GM12878 (cell line): ENCODE measurements at regions not wholly inside any gene's neighbourhood (a gene's known extent, or its start where the extent isn't known, plus 50 kb on each side); places are given as distances from the start of the nearest gene placed in this dataset.

Experiments
- ATAC-seq: fragments of 200-7000 bp; cut with Tn5 transposase; 3 replicates; pipeline ENCODE4 v1.9.1; 2020; ENCODE audit warnings: mild to moderate bottlenecking, moderate library complexity
- BruUV-seq: library from RNA; stranded (reverse); fragments of 400-500 nt; replicated peaks from 2 replicates; lab custom pipeline; 2021; lab: Mats Ljungman, UMichigan
- CTCF ChIA-PET: fragments of 300-600 bp; sonication (Branson Sonifier 250); formaldehyde crosslinking; extraction: SDS; loops from one replicate; lab custom pipeline; 2021; ENCODE audit warnings: inconsistent platforms; lab: Yijun Ruan, JAX
- POLR2A ChIA-PET: fragments of 350-600 bp; formaldehyde crosslinking; extraction: SDS; loops from one replicate; lab custom pipeline; 2021; ENCODE audit warnings: inconsistent platforms; lab: Charles Lee
- RAD21 ChIA-PET: fragments of 300-600 bp; sonication (Branson Sonifier 250); formaldehyde crosslinking; loops from one replicate; lab custom pipeline; 2023; ENCODE audit warnings: antibody characterized with exemption; ENCODE audit not compliant: unreplicated experiment; lab: Charles Lee
- SMC1A ChIA-PET: fragments of 300-600 bp; sonication (Branson Sonifier 250); formaldehyde crosslinking; loops from one replicate; lab custom pipeline; 2023; ENCODE audit not compliant: unreplicated experiment, uncharacterized antibody; lab: Charles Lee
- DNase-seq: peaks from one replicate; pipeline ENCODE4 v3.0.0-alpha.2; 2011; ENCODE audit warnings: low read depth, low spot score
- FAIRE-seq: peaks from 3 replicates; lab custom pipeline; 2011; peaks lifted over from hg19 to GRCh38; lab: Jason Lieb, UNC
- H2AFZ ChIP-seq: 2 replicates; pipeline ENCODE4 v1.6.0; 2011; ENCODE audit warnings: low read depth, low read length, control low read depth; ENCODE audit not compliant: control insufficient read depth
- H3K27ac ChIP-seq: 2 replicates; pipeline ENCODE4 v1.5.1; 2011; ENCODE audit warnings: control low read depth; ENCODE audit not compliant: control insufficient read depth, insufficient read depth
- H3K27me3 ChIP-seq, 2 experiments: replicated peaks in 1 of 2; 2 replicates each; pipeline versions ENCODE4 v1.6.0 to v1.6.1; 2011; ENCODE audit warnings: low read length in 1 of 2; ENCODE audit not compliant: control insufficient read depth in 2 of 2, insufficient read depth in 2 of 2
- H3K36me3 ChIP-seq, 2 experiments: 2 replicates each; pipeline ENCODE4 v1.5.1; 2011; ENCODE audit warnings: low read length in 1 of 2; ENCODE audit not compliant: control insufficient read depth in 2 of 2, insufficient read depth in 2 of 2
- H3K4me1 ChIP-seq: 2 replicates; pipeline ENCODE4 v1.6.1; 2011; ENCODE audit warnings: mild to moderate bottlenecking, low read length, moderate library complexity, mixed read lengths; ENCODE audit not compliant: control insufficient read depth, insufficient read depth
- H3K4me2 ChIP-seq: 2 replicates; pipeline ENCODE4 v1.6.0; 2011; ENCODE audit warnings: control low read depth; ENCODE audit not compliant: control insufficient read depth, insufficient read depth
- H3K4me3 ChIP-seq: fragments of 200-600 bp; sonication (generic); 2 replicates; pipeline ENCODE4 v1.5.1; 2016
- H3K79me2 ChIP-seq: 2 replicates; pipeline ENCODE4 v1.6.0; 2011; ENCODE audit warnings: low read length; ENCODE audit not compliant: control insufficient read depth, insufficient read depth
- H3K9ac ChIP-seq: 2 replicates; pipeline ENCODE4 v1.8.0; 2011; ENCODE audit warnings: low read length, control low read depth, mixed read lengths; ENCODE audit not compliant: control insufficient read depth, insufficient read depth
- H3K9me3 ChIP-seq: replicated peaks from 3 replicates; pipeline ENCODE4 v1.5.1; 2011; ENCODE audit warnings: mild to moderate bottlenecking, low read length; ENCODE audit not compliant: control insufficient read depth, insufficient read depth
- H4K20me1 ChIP-seq: 2 replicates; pipeline ENCODE4 v1.6.0; 2011; ENCODE audit not compliant: control insufficient read depth, insufficient read depth
- CBFB ChIP-seq: IDR thresholded peaks from 2 replicates; pipeline ENCODE4 v1.6.1; 2016; ENCODE audit warnings: antibody characterized with exemption, low read depth
- CBX5 ChIP-seq: sonication (generic); IDR thresholded peaks from 2 replicates; pipeline ENCODE4 v1.6.1; 2016; ENCODE audit warnings: low read depth, moderate library complexity, mild to moderate bottlenecking, inconsistent platforms
- ELK1 ChIP-seq: IDR thresholded peaks from 2 replicates; pipeline ENCODE4 v1.6.1; 2012; ENCODE audit warnings: low read depth, low read length, improper control_type of control experiment
- KAT2A ChIP-seq: conservative IDR thresholded peaks from 2 replicates; pipeline ENCODE4 v1.6.1; 2011; ENCODE audit warnings: low read depth, low read length; ENCODE audit not compliant: control insufficient read depth
- MYB ChIP-seq: fragments of 150-350 bp; IDR thresholded peaks from 2 replicates; pipeline ENCODE4 v1.6.1; 2014; ENCODE audit warnings: mild to moderate bottlenecking, low read depth, low read length, borderline replicate concordance
- NBN ChIP-seq: fragments of 450-650 bp; IDR thresholded peaks from 2 replicates; pipeline ENCODE4 v1.6.1; 2016
- NRF1 ChIP-seq: conservative IDR thresholded peaks from 2 replicates; pipeline ENCODE4 v1.6.1; 2011; ENCODE audit warnings: mild to moderate bottlenecking, low read depth, low read length, improper control_type of control experiment
- RCOR1 ChIP-seq: conservative IDR thresholded peaks from 2 replicates; pipeline ENCODE4 v1.6.1; 2012; ENCODE audit warnings: low read depth, low read length, improper control_type of control experiment
- SKIL ChIP-seq: fragments of 450-650 bp; IDR thresholded peaks from 2 replicates; pipeline ENCODE4 v1.6.1; 2017; ENCODE audit warnings: mild to moderate bottlenecking, low read depth, inconsistent platforms; ENCODE audit not compliant: poor library complexity, severe bottlenecking
- TBL1XR1 ChIP-seq: IDR thresholded peaks from 2 replicates; pipeline ENCODE4 v1.6.1; 2012; ENCODE audit warnings: low read depth, low read length, improper control_type of control experiment
- ZBTB33 ChIP-seq: fragments of 450-650 bp; IDR thresholded peaks from 2 replicates; pipeline ENCODE4 v1.6.1; 2017; ENCODE audit warnings: mild to moderate bottlenecking
- ZNF687 ChIP-seq: fragments of 450-650 bp; IDR thresholded peaks from 2 replicates; pipeline ENCODE4 v1.6.1; 2017; ENCODE audit warnings: mild to moderate bottlenecking, moderate library complexity
- ZSCAN29 ChIP-seq: fragments of 450-650 bp; IDR thresholded peaks from 2 replicates; pipeline ENCODE4 v1.6.1; 2017; ENCODE audit warnings: mild to moderate bottlenecking, moderate library complexity
- WGBS: methylation state at CpG from one replicate; pipeline ENCODE4 v1.1.6; 2016; ENCODE audit warnings: low lambda C conversion rate; ENCODE audit not compliant: insufficient replicate concordance, insufficient coverage; ENCODE audit errors: missing lambda C conversion rate; 5-methylcytosine and 5-hydroxymethylcytosine counted together
- in situ Hi-C: fragments of 300-500 bp; cut with MboI; formaldehyde crosslinking; loops from 9 replicates; pipeline ENCODE4 v1.14.3; 2018; ENCODE audit warnings: mixed read lengths
- intact Hi-C: fragments of 100-400 bp; cut with micrococcal nuclease; formaldehyde crosslinking; loops from one replicate; pipeline ENCODE4 v1.14.2; 2022; ENCODE audit not compliant: unreplicated experiment
- TF ChIP-seq, protein P1 (sequence below): fragments of 450-650 bp; IDR thresholded peaks from 2 replicates; pipeline ENCODE4 v1.6.1; 2017; ENCODE audit warnings: low read depth, mild to moderate bottlenecking, moderate library complexity

- H3K9ac ChIP-seq: no peak overlapping the region
- H4K20me1 ChIP-seq: no peaks in the 10 kb centered on the region
- WGBS: 38% methylated on average over 3 of the region's 3 CpGs
- ATAC-seq (no peak), FAIRE-seq (no peak), DNase-seq (no peak)
- no peaks in the 10 kb centered on the region for H3K79me2 ChIP-seq
- H3K27ac ChIP-seq: no peak overlapping the region
- in situ Hi-C loops: no loop called here
- no peaks in the 10 kb centered on the region for H3K27me3 ChIP-seq
- SMC1A ChIA-PET: no interaction called here
- H3K4me2 ChIP-seq: no peak overlapping the region
- no peaks in the 10 kb centered on the region for H3K9me3 ChIP-seq
- H2AFZ ChIP-seq: no peak overlapping the region
- BruUV-seq: no TSS peak
- intact Hi-C loops: no loop called here
- CTCF ChIA-PET: no interaction called here
- RAD21 ChIA-PET: interaction anchor here (0.5 kb wide), 1 partner anchor 25 kb away, joined by 3 read pairs; no protein-coding TSS in a partner anchor
- H3K36me3 ChIP-seq: no peaks in the 10 kb centered on the region
- H3K4me3 ChIP-seq: no peak overlapping the region
- no peaks in the 10 kb centered on the region for H3K4me1 ChIP-seq
- POLR2A ChIA-PET: interaction anchor here (0.5 kb wide), 1 partner anchor 162 kb away, joined by 5 read pairs; no protein-coding TSS in a partner anchor
- TF ChIP-seq, protein P1, sequence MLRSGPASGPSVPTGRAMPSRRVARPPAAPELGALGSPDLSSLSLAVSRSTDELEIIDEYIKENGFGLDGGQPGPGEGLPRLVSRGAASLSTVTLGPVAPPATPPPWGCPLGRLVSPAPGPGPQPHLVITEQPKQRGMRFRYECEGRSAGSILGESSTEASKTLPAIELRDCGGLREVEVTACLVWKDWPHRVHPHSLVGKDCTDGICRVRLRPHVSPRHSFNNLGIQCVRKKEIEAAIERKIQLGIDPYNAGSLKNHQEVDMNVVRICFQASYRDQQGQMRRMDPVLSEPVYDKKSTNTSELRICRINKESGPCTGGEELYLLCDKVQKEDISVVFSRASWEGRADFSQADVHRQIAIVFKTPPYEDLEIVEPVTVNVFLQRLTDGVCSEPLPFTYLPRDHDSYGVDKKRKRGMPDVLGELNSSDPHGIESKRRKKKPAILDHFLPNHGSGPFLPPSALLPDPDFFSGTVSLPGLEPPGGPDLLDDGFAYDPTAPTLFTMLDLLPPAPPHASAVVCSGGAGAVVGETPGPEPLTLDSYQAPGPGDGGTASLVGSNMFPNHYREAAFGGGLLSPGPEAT: no peak
- TF ChIP-seq NRF1: no peak
- TF ChIP-seq TBL1XR1: no peak
- TF ChIP-seq CBFB: no peak
- no peak for TF ChIP-seq ZNF687
- TF ChIP-seq KAT2A: no peak
- no peak for TF ChIP-seq ZSCAN29
- no peak for TF ChIP-seq SKIL
- TF ChIP-seq CBX5: no peak
- no peak for TF ChIP-seq NBN
- TF ChIP-seq ZBTB33: no peak
- no peak for TF ChIP-seq MYB
- TF ChIP-seq RCOR1: no peak
- no peak for TF ChIP-seq ELK1
These were observed 243.2 kb upstream of the LRRN1 start for GRCh38 chr3:3556078-3556477.
